Endothelial cell of umbilical vein (primary cell): ENCODE measurements at regions not wholly inside any gene's neighbourhood (a gene's known extent, or its start where the extent isn't known, plus 50 kb on each side); places are given as distances from the start of the nearest gene placed in this dataset.

ENCODE experiments used
- BruUV-seq: library from RNA; stranded (reverse); fragments of 400-500 nt; replicated peaks from 2 replicates; lab custom pipeline; 2021; lab: Mats Ljungman, UMichigan
- CTCF ChIA-PET: fragments of 300-600, 350-600 bp; sonication (Branson Sonifier 250); formaldehyde crosslinking; loops from one replicate; lab custom pipeline; 2021; ENCODE audit warnings: antibody characterized with exemption, inconsistent platforms; lab: Charles Lee
- POLR2A ChIA-PET: fragments of 300-600, 350-600 bp; sonication (Branson Sonifier 250); formaldehyde crosslinking; loops from one replicate; lab custom pipeline; 2021; ENCODE audit warnings: antibody characterized with exemption, inconsistent platforms; lab: Charles Lee
- DNase-seq: peaks from one replicate; pipeline ENCODE4 v3.0.0-alpha.2; 2011; ENCODE audit warnings: low read depth, low spot score
- FAIRE-seq: peaks from 2 replicates; lab custom pipeline; 2011; peaks lifted over from hg19 to GRCh38; lab: Jason Lieb, UNC
- H2AFZ ChIP-seq: 2 replicates; pipeline ENCODE4 v1.6.0; 2012; ENCODE audit warnings: low read depth, low read length, control low read depth, inconsistent platforms
- H3K27ac ChIP-seq: 2 replicates; pipeline ENCODE4 v1.5.1; 2011; ENCODE audit warnings: low read depth, mild to moderate bottlenecking, control low read depth, low read length, moderate library complexity; ENCODE audit not compliant: insufficient read depth
- H3K27me3 ChIP-seq, 2 experiments: 2 replicates each; pipeline versions ENCODE4 v1.6.0 to v1.6.1; 2011; ENCODE audit warnings: low read length in 2 of 2, mixed read lengths in 1 of 2; ENCODE audit not compliant: control insufficient read depth in 2 of 2, insufficient read depth in 2 of 2
- H3K36me3 ChIP-seq, 2 experiments: 2 replicates in 1 of 2; 3 replicates in 1 of 2; pipeline ENCODE4 v1.5.1; 2011; ENCODE audit warnings: low read length in 2 of 2, mild to moderate bottlenecking in 1 of 2, moderate library complexity in 1 of 2; ENCODE audit not compliant: control insufficient read depth in 2 of 2, insufficient read depth in 2 of 2; ENCODE audit errors: extremely low read depth in 1 of 2
- H3K4me1 ChIP-seq: 3 replicates; pipeline ENCODE4 v1.5.1; 2011; ENCODE audit warnings: mild to moderate bottlenecking, low read length; ENCODE audit not compliant: control insufficient read depth, insufficient read depth; ENCODE audit errors: extremely low read depth
- H3K4me2 ChIP-seq: 2 replicates; pipeline ENCODE4 v1.6.1; 2011; ENCODE audit warnings: low read length, control low read depth, mixed read lengths; ENCODE audit not compliant: insufficient read depth
- H3K4me3 ChIP-seq, 3 experiments: fragments of 200-600 bp in 1 of 3; sonication (generic), shearing (Covaris generic) in 1 of 3; replicated peaks in 1 of 3; 2 replicates each; pipeline ENCODE4 v1.5.1; 2011 to 2016; ENCODE audit warnings: control low read depth in 3 of 3, low read length in 3 of 3, mild to moderate bottlenecking in 2 of 3, inconsistent platforms in 1 of 3, low read depth in 1 of 3, moderate library complexity in 1 of 3; ENCODE audit not compliant: insufficient read depth in 1 of 3
- H3K79me2 ChIP-seq: 2 replicates; pipeline ENCODE4 v1.6.0; 2012; ENCODE audit warnings: low read length, inconsistent platforms; ENCODE audit not compliant: control insufficient read depth, insufficient read depth
- H3K9ac ChIP-seq: replicated peaks from 2 replicates; pipeline ENCODE3; 2011; ENCODE audit warnings: low read length, control low read depth; ENCODE audit not compliant: insufficient read depth; ENCODE audit errors: extremely low read depth
- H3K9me1 ChIP-seq: replicated peaks from 3 replicates; pipeline ENCODE4 v1.6.0; 2011; ENCODE audit warnings: mild to moderate bottlenecking, low read length; ENCODE audit not compliant: control insufficient read depth, insufficient read depth; ENCODE audit errors: extremely low read depth
- H3K9me3 ChIP-seq: replicated peaks from 2 replicates; pipeline ENCODE4 v1.5.1; 2012; ENCODE audit warnings: low read length, inconsistent platforms; ENCODE audit not compliant: control insufficient read depth, insufficient read depth
- H4K20me1 ChIP-seq: replicated peaks from 2 replicates; pipeline ENCODE3; 2011; ENCODE audit warnings: mild to moderate bottlenecking, low read length; ENCODE audit not compliant: control insufficient read depth, insufficient read depth; ENCODE audit errors: extremely low read depth
- EZH2 ChIP-seq: IDR thresholded peaks from 2 replicates; pipeline ENCODE4 v1.6.1; 2012; ENCODE audit warnings: borderline replicate concordance, low read depth, mild to moderate bottlenecking, moderate library complexity, low read length, inconsistent platforms; ENCODE audit not compliant: severe bottlenecking
- FOS ChIP-seq: IDR thresholded peaks from 2 replicates; pipeline ENCODE4 v1.6.1; 2011; ENCODE audit warnings: mild to moderate bottlenecking, low read length, moderate library complexity, borderline replicate concordance; ENCODE audit not compliant: insufficient read depth
- GATA2 ChIP-seq: IDR thresholded peaks from 2 replicates; pipeline ENCODE4 v1.7.0; 2011; ENCODE audit warnings: low read depth, mild to moderate bottlenecking, moderate library complexity, mixed read lengths, low read length; ENCODE audit not compliant: insufficient read length, insufficient read depth
- JUN ChIP-seq: IDR thresholded peaks from 2 replicates; pipeline ENCODE4 v1.6.1; 2011; ENCODE audit warnings: borderline replicate concordance, low read depth; ENCODE audit not compliant: insufficient read length, insufficient read depth
- MYC ChIP-seq: IDR thresholded peaks from one replicate; pipeline ENCODE4 v1.6.1; 2011; ENCODE audit warnings: mild to moderate bottlenecking, low read depth, low read length
- POLR2A ChIP-seq: IDR thresholded peaks from 2 replicates; pipeline ENCODE4 v1.6.1; 2012; ENCODE audit warnings: low read depth, mild to moderate bottlenecking, control low read depth, low read length
- POLR2AphosphoS5 ChIP-seq: IDR thresholded peaks from 2 replicates; pipeline ENCODE4 v1.6.1; 2012; ENCODE audit warnings: low read depth, mild to moderate bottlenecking, control low read depth, low read length, moderate library complexity; ENCODE audit not compliant: insufficient read depth
- dilution Hi-C: fragments of 300-500 bp; cut with MboI; formaldehyde crosslinking; loops from one replicate; pipeline ENCODE4 v1.15.0; 2019; ENCODE audit warnings: low sequenced_read_pairs; ENCODE audit not compliant: extremely low pct_ligation_motif_present
- intact Hi-C: fragments of 100-400 bp; cut with micrococcal nuclease; formaldehyde crosslinking; loops from one replicate; pipeline ENCODE4 v1.10.0; 2022
- TF ChIP-seq, protein P1 (sequence below), 2 donors: IDR thresholded peaks; 1 replicate in 1 of 2; 2 replicates in 1 of 2; pipeline ENCODE4 v1.5.1; 2011; ENCODE audit warnings: low read length in 2 of 2, mild to moderate bottlenecking in 2 of 2, moderate library complexity in 2 of 2, control low read depth in 1 of 2, inconsistent platforms in 1 of 2, low read depth in 1 of 2; ENCODE audit not compliant: insufficient read depth in 1 of 2; ENCODE audit errors: extremely low read depth in 1 of 2
- TF ChIP-seq, protein P2 (sequence below): IDR thresholded peaks from 2 replicates; pipeline ENCODE4 v1.6.1; 2011; ENCODE audit not compliant: insufficient read depth, insufficient read length

DNA sequence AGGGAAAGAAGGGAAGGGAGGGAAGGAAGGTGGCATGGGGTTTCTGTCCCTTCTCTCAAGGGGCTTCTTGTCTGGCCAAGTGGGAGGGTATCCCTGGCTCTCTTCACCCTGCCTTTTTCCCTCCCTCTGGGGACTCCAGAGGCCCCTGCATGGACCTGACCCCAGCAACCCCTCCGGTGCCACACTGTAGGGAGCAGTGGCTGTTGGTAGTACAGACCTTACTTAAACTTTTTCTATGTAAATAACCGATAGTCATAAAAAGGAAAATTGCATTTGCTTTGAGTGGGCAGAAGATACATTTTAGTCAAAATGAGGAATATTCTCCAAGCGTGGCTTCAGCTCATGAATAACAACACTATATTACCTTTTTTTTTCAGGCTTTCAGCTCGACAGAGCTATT lies 1384.0 kb downstream of the BRD1 start:
- no peaks in the 10 kb centered on the region for H3K27me3 ChIP-seq
- TF ChIP-seq EZH2 (no peak), JUN (no peak), POLR2A (no peak), FOS (no peak), MYC (no peak), POLR2AphosphoS5 (no peak), GATA2 (no peak)
- TF ChIP-seq, protein P1, sequence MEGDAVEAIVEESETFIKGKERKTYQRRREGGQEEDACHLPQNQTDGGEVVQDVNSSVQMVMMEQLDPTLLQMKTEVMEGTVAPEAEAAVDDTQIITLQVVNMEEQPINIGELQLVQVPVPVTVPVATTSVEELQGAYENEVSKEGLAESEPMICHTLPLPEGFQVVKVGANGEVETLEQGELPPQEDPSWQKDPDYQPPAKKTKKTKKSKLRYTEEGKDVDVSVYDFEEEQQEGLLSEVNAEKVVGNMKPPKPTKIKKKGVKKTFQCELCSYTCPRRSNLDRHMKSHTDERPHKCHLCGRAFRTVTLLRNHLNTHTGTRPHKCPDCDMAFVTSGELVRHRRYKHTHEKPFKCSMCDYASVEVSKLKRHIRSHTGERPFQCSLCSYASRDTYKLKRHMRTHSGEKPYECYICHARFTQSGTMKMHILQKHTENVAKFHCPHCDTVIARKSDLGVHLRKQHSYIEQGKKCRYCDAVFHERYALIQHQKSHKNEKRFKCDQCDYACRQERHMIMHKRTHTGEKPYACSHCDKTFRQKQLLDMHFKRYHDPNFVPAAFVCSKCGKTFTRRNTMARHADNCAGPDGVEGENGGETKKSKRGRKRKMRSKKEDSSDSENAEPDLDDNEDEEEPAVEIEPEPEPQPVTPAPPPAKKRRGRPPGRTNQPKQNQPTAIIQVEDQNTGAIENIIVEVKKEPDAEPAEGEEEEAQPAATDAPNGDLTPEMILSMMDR (IDR thresholded peaks at IDR 0.05; ENCODE audit: extremely low read depth in 1 of 2, insufficient read depth in 1 of 2, low read depth in 1 of 2, low read length in 2 of 2) = no peak
- TF ChIP-seq, protein P2, sequence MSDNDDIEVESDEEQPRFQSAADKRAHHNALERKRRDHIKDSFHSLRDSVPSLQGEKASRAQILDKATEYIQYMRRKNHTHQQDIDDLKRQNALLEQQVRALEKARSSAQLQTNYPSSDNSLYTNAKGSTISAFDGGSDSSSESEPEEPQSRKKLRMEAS = no peak
- H3K4me1 ChIP-seq = no peaks in the 10 kb centered on the region
- H2AFZ ChIP-seq = no peak overlapping the region
- H3K27ac ChIP-seq = no peak overlapping the region
- POLR2A ChIA-PET = no interaction called here
- no peaks in the 10 kb centered on the region for H3K9me1 ChIP-seq
- FAIRE-seq (no peak), DNase-seq (no peak)
- no peak overlapping the region for H3K4me2 ChIP-seq
- H3K36me3 ChIP-seq = no peaks in the 10 kb centered on the region
- dilution Hi-C loops = no loop called here
- CTCF ChIA-PET = no interaction called here
- no peak overlapping the region for H3K9ac ChIP-seq
- no TSS peak for BruUV-seq
- H3K4me3 ChIP-seq = no peak overlapping the region
- intact Hi-C loops = no loop called here
- peaks cover 8% of the 10 kb centered on the region for H3K9me3 ChIP-seq
- H3K79me2 ChIP-seq = no peaks in the 10 kb centered on the region
- H4K20me1 ChIP-seq = no peaks in the 10 kb centered on the region
